HEK293T (cell line): ENCODE measurements at regions not wholly inside any gene's neighbourhood (a gene's known extent, or its start where the extent isn't known, plus 50 kb on each side); places are given as distances from the start of the nearest gene placed in this dataset.

ENCODE experiments used
- FOXM1 ChIP-seq: fragments of 450-650 bp; IDR thresholded peaks from 2 replicates; pipeline ENCODE4 v1.6.1; 2017; ENCODE audit warnings: mild to moderate bottlenecking, borderline replicate concordance
- TF ChIP-seq, protein P1 (sequence below): fragments of 450-650 bp; IDR thresholded peaks from 2 replicates; pipeline ENCODE4 v1.6.1; 2016

DNA sequence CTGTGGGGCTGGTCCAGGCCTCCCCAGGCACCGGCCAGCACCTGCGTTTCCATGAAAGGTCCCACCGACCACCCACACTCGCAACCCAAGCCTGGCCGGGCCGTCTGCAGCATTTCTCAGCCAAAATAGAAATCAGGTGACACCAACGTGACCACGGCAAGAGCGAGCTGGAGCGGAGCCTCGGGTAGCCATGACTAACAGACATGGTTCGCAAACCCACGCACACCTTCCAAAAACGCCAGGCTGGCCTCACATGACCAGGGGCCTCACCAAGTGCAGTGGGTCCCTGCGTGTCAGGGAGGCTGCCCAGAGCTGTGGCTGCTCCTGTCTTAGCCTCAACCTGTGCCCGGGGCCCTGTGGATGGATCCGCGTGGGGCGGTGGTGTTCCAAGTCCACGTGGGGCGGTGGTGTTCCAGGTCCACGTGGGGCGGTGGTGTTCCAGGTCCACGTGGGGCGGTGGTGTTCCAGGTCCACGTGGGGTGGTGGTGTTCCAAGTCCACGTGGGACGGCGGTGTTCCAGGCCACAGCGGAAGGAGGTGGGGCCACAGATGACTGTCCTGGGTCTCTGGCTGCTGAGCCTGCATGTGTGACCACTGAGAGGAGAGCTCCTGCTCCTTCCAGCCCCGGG lies 64.4 kb upstream of the ADGRA1 start:
- TF ChIP-seq, protein P1, sequence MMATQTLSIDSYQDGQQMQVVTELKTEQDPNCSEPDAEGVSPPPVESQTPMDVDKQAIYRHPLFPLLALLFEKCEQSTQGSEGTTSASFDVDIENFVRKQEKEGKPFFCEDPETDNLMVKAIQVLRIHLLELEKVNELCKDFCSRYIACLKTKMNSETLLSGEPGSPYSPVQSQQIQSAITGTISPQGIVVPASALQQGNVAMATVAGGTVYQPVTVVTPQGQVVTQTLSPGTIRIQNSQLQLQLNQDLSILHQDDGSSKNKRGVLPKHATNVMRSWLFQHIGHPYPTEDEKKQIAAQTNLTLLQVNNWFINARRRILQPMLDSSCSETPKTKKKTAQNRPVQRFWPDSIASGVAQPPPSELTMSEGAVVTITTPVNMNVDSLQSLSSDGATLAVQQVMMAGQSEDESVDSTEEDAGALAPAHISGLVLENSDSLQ, result no peak
- TF ChIP-seq FOXM1, result no peak
